ENCODE measurements at regions not wholly inside any gene's neighbourhood (a gene's known extent, or its start where the extent isn't known, plus 50 kb on each side); places are given as distances from the start of the nearest gene placed in this dataset.

- no peak for TF ChIP-seq CTCF (IDR thresholded peaks at IDR 0.05; ENCODE audit: low read depth, low read length, poor library complexity, severe bottlenecking)
- no peak for TF ChIP-seq EZH2phosphoT487 (IDR thresholded peaks at IDR 0.05; ENCODE audit: borderline replicate concordance, low read length)
- no peak overlapping the region for H3K4me2 ChIP-seq (ENCODE audit: low read length)
- H3K36me3 ChIP-seq (ENCODE audit: control insufficient read depth, low read length) = no peaks in the 10 kb centered on the region
Measured at GRCh38 chr3:174596447-174596982, 262.6 kb upstream of the NAALADL2 start.

GRCh38 chr3:174598885-174599439, 260.2 kb upstream of the NAALADL2 start:
- Histone ChIP-seq H3K4me2 (ENCODE audit: low read length) (no peak overlapping the region), H3K27me3 (ENCODE audit: control insufficient read depth, low read length) (no peaks in the 10 kb centered on the region), H3K36me3 (ENCODE audit: control insufficient read depth, low read length) (no peaks in the 10 kb centered on the region), H3K4me1 (ENCODE audit: control insufficient read depth, low read length) (no peaks in the 10 kb centered on the region), H3K9me3 (ENCODE audit: control insufficient read depth, insufficient read depth, low read length) (no peaks in the 10 kb centered on the region), H3F3A (ENCODE audit: control insufficient read depth, insufficient read depth) (no peaks in the 10 kb centered on the region), H3K27ac (ENCODE audit: low read depth, low read length) (no peak overlapping the region), H3K79me2 (ENCODE audit: control insufficient read depth, low read length) (no peaks in the 10 kb centered on the region), H3K9me2 (replicated peaks; ENCODE audit: control insufficient read depth, low read length) (no peaks in the 10 kb centered on the region), H4K20me1 (ENCODE audit: control insufficient read depth, insufficient read depth, low read depth, low read length) (no peaks in the 10 kb centered on the region), H3K4me3 (ENCODE audit: low read length) (no peak overlapping the region)
- TF ChIP-seq EZH2phosphoT487 (IDR thresholded peaks at IDR 0.05; ENCODE audit: borderline replicate concordance, low read length) (no peak), CTCF (IDR thresholded peaks at IDR 0.05; ENCODE audit: low read depth, low read length, poor library complexity, severe bottlenecking) (no peak)

More at GRCh38 chr3:174596447-174596982, 262.6 kb upstream of the NAALADL2 start:
- Histone ChIP-seq H3K27ac (ENCODE audit: low read depth, low read length) (no peak overlapping the region), H3F3A (ENCODE audit: control insufficient read depth, insufficient read depth) (no peaks in the 10 kb centered on the region), H3K27me3 (ENCODE audit: control insufficient read depth, low read length) (no peaks in the 10 kb centered on the region), H3K4me3 (ENCODE audit: low read length) (no peak overlapping the region), H3K9me3 (ENCODE audit: control insufficient read depth, insufficient read depth, low read length) (no peaks in the 10 kb centered on the region), H3K79me2 (ENCODE audit: control insufficient read depth, low read length) (no peaks in the 10 kb centered on the region), H4K20me1 (ENCODE audit: control insufficient read depth, insufficient read depth, low read depth, low read length) (no peaks in the 10 kb centered on the region), H3K9me2 (replicated peaks; ENCODE audit: control insufficient read depth, low read length) (no peaks in the 10 kb centered on the region), H3K4me1 (ENCODE audit: control insufficient read depth, low read length) (no peaks in the 10 kb centered on the region)

GRCh38 chr3:174613173-174613572, 246.0 kb upstream of the NAALADL2 start:
- no peak overlapping the region for H3K4me2 ChIP-seq (ENCODE audit: low read length)
- H3F3A ChIP-seq (ENCODE audit: control insufficient read depth, insufficient read depth) = no peaks in the 10 kb centered on the region
- H3K36me3 ChIP-seq (ENCODE audit: control insufficient read depth, low read length) = no peaks in the 10 kb centered on the region
- TF ChIP-seq EZH2phosphoT487 (IDR thresholded peaks at IDR 0.05; ENCODE audit: borderline replicate concordance, low read length) (no peak), CTCF (IDR thresholded peaks at IDR 0.05; ENCODE audit: low read depth, low read length, poor library complexity, severe bottlenecking) (no peak)
- H3K9me3 ChIP-seq (ENCODE audit: control insufficient read depth, insufficient read depth, low read length) = no peaks in the 10 kb centered on the region
- no peaks in the 10 kb centered on the region for H3K79me2 ChIP-seq (ENCODE audit: control insufficient read depth, low read length)
- H3K27me3 ChIP-seq (ENCODE audit: control insufficient read depth, low read length) = no peaks in the 10 kb centered on the region
- no peak overlapping the region for H3K27ac ChIP-seq (ENCODE audit: low read depth, low read length)
- H3K4me1 ChIP-seq (ENCODE audit: control insufficient read depth, low read length) = no peaks in the 10 kb centered on the region
- H3K9me2 ChIP-seq (replicated peaks; ENCODE audit: control insufficient read depth, low read length) = no peaks in the 10 kb centered on the region
- H3K4me3 ChIP-seq (ENCODE audit: low read length) = no peak overlapping the region
- no peaks in the 10 kb centered on the region for H4K20me1 ChIP-seq (ENCODE audit: control insufficient read depth, insufficient read depth, low read depth, low read length)
